Left cardiac atrium (tissue), 4 donors: ENCODE measurements at regions not wholly inside any gene's neighbourhood (a gene's known extent, or its start where the extent isn't known, plus 50 kb on each side); places are given as distances from the start of the nearest gene placed in this dataset.

ENCODE experiments used
- ATAC-seq, 2 donors: fragments of 200-7000 bp; cut with Tn5 transposase; one replicate each; pipeline ENCODE4 v1.9.1; 2020; ENCODE audit warnings: mild to moderate bottlenecking in 2 of 2, moderate library complexity in 2 of 2
- DNase-seq: peaks from one replicate; pipeline ENCODE4 v3.0.0-alpha.2; 2020
- intact Hi-C, 2 donors: fragments of 100-400 bp; cut with DNase I; formaldehyde crosslinking; loops; one replicate each; pipeline versions ENCODE4 v1.14.1 to v1.15.1; 2022 to 2023
- donor health status: DM: no; HTN: yes; CAD: no.
- donor health status: DM: no; HTN: yes; CAD: no; lungs with severe emphysema.
- donor health status: DM: yes; HTN: yes; CAD: no.
- donor health status: Dilated cardiomyopathy.

DNA sequence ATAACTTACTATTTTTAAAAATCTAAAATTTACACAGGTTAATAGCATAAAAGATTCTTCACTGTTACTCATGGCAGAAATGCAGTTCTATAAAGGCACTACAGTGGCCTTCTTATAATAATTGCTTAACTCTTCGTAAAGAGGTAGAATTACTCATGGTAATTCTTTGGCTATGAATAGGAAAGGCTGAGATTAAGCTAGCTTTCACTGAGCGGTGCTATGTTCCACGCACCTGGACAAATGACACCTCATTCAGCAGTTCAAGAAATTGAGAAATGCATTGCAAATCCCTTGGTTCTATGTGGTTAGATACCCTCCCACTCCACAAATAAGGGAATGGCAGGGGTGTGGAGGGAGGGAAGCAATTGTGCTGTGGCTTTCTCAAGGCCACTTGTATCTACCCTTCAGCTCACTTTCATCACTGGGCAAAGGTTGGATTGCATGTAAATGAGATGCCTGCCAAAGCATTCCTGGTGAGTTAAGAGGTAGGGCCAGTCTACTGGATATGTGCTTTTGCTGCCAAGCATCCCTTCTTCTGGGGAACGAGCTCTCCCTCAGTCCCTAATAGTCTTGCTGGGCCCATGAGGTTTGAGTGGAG is 210.9 kb downstream of the TEX36 start:
- intact Hi-C loops = no loop called here
- DNase-seq (no peak), ATAC-seq (no peak)

DNA sequence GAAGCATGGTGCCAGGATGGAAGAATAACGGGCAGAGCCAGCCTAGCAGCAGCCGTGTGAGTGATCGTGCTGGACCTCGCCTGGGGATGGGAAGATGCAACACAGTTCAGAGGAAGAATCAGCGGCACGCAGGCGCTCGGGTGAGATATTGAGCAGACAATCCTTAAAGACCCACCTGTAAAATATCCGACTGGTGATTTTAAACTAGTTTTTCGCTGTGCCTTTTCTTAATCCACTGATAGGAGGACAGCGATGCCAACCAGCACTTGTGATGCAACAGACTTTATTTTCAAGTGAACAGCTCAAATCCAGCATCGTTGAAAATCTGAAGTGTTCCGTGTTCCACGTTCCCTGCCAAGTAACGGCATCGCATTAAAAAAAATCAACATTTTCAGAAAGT is 214.7 kb downstream of the TEX36 start:
- intact Hi-C loops = no loop called here
- DNase-seq (no peak), ATAC-seq (no peak)

DNA sequence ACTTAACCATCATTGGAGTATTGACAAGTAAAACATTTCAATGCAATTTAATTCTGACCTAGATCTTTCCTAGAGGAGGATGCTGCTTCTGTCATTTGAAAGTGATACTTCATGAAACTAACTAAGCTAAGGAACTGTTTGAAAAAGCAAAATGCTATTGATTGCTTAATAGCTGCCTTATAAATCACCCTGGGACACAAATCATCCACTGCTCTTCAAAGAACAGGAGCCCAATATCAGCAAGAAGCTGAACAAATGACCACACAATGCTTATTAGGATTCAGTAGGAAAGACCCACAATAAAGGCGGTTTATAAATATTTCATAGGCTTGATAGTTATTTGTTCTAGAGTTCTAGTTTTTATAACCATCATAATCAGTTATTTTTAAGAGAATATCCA is 216.3 kb downstream of the TEX36 start:
- ATAC-seq (no peak), DNase-seq (no peak)
- intact Hi-C loops = no loop called here

DNA sequence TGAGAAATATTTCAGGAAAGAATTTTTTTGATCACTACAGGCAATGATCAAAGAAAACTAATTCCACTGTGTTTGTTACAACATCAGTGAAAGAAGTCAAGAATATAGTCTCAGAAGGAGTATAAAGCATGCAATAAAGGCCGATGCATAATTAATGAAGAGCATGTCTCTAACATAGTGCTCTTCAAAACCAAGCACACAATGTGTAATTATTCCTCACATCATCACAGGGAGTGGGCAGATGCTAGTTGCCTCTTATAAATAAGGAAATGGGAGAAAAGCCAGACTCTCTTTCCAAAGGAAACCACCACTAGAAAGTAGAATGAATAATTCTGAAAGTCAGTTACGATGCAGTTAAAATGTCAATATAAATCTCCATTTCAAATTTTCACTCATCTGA is 220.1 kb downstream of the TEX36 start:
- DNase-seq (no peak), ATAC-seq (no peak)
- intact Hi-C loops = no loop called here

DNA sequence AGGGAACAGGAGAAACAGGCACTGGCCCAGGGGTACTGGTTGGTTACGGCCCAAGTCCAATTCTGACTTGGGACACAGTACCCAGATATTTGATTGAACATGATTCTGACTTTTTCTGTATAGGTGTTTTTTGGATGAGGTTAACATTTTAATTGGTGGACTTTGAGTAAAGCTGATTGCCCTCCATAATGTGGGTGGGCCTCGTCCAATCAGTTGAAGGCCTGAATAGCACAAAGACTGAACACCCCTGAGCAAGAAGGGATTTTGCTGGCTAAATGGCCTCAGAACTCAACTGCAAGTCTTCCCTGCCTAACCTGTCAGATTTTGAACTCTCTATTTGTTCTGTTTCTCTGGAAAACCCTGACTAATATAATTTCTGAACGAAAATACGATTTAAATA is 222.6 kb downstream of the TEX36 start:
- intact Hi-C loops = no loop called here
- ATAC-seq (no peak), DNase-seq (no peak)

DNA sequence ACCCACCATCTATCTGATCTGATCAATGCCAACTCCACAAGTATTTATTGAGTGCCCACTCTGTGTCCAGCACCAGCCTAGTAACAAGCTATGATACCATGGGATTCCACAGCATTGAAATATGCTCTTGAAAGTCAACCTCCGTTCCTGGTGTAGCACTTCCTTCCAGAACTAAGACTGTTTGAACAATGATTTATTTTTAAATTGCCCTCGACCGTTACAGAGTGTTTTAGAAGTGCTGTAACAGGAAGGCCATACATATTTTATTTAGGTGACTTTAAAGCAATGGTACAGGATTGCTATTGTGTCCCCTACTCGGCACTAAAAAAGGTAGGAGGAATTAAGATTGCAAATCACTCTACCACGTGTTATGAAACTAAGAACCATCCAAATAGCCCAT is 225.6 kb downstream of the TEX36 start:
- DNase-seq (no peak), ATAC-seq (no peak)
- intact Hi-C loops = no loop called here

DNA sequence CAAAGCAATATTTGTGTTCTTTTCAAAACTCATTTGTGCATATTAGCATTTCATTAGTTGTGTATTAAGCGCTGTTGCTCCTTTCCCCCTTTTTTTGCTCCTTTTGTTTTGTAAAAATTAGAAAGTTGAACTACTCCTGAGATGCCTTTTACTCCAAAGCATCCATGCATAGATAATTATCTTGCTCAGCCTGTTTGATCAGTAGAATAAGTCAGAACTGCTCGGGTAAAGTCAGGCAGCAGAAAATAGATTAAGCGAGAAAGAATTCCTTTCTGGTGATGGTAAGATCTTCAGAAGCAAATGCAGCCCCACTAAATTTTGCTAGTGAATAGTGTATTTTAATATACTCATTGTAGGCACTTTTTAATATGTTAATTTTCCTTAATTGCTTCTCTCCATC is 227.1 kb downstream of the TEX36 start:
- intact Hi-C loops = no loop called here
- DNase-seq (no peak), ATAC-seq (no peak)

DNA sequence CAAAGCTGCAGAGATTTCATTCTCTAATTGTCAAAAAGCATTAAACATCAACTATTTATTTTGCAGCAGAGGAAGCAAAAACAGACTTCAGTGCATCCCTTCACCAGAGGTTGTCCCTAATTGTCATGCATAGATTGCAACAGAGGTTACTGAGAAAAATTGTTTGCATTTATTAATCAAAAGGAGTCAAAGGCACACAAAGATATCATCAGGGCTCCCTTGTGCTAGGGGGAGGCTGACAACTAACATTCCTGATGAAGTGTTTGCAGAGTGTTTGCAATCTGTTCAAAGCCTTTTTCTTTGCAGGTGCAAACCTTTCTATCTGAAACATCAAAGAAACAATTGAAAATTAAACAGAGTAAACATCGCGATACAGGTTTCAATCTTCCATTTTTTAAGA is 227.5 kb downstream of the TEX36 start:
- no peak for DNase-seq
- ATAC-seq = no peak
- intact Hi-C loops = no loop called here

DNA sequence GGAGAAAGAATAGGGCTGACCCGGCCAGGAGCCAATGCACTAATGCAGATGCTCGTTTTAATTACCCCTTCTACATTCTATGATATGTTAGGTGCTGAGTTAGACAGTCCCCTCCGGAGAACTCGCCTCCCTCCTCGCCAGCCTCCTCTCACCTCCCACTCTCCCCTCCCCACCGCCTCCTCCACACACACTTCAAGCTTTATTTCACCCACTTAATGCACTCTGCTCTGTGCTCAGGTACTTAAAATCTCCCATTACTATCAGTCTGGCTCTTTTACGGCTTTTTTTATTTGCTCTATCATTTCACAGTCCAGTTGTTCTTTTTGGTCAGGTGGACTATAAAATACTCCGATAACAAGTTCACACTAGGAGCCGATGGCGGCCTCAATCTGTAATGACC is 231.6 kb downstream of the TEX36 start:
- ATAC-seq (no peak), DNase-seq (no peak)
- intact Hi-C loops = no loop called here

DNA sequence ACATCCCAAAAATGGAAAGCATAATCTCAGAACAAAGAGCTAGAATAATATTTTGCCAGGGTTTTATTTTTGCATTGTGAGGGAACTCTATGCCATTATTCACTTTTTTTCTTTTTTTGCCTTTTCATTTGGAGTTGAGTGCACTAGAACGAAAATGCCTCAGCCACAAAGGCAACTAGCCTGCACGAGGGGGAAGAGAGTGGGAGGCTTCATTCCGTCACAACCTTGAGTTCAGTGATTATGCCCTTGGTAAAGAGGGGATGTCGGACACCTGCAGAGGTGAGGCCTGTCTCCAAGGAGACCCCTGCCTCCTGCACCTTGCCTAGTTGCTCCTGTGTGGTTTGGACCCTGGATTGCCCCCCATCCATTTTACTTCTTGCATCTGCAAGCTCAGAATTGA is 232.7 kb downstream of the TEX36 start:
- intact Hi-C loops = no loop called here
- ATAC-seq (no peak), DNase-seq (no peak)

DNA sequence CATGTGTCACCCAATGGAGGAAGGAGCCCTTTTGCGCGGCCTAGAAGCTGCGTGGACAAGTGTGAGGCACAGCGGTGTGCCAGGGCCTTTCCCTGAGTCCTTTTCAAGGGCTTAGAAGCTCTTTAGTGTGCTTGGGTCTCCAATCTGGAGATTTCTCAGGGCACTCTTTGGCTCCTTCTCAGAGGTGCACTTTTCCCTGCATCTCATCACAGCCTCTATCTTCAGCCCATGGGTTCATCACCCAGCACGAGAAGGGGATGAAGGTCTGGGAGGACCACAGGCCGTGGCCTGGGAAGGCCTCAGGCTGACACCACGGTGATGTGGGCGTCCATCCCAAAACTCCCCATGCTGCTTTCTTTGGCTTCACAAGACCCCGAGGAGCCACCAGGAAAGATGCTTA is 233.4 kb downstream of the TEX36 start:
- no peak for DNase-seq
- intact Hi-C loops = no loop called here
- no peak for ATAC-seq

DNA sequence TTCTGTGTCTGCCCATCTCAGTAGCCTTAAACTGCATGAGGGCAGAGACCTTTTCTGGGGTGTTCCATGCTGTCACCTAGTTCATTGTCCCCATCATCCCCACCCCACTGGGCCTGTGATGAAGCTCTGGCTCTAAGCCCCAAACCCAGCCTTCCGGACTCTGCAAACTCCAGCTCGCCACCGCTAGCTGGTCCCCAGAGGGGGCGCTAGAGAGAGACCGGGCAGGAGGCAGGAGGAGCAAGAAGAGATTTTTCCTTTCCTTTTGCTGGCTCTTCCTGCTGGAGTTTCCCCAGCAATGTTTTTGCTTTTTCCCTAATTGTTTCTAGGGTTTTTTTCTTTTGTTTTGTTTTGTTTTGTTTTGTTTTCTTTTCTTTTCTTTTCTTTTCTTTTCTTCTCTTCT is 234.4 kb downstream of the TEX36 start:
- no peak for ATAC-seq
- intact Hi-C loops = no loop called here
- DNase-seq = no peak

DNA sequence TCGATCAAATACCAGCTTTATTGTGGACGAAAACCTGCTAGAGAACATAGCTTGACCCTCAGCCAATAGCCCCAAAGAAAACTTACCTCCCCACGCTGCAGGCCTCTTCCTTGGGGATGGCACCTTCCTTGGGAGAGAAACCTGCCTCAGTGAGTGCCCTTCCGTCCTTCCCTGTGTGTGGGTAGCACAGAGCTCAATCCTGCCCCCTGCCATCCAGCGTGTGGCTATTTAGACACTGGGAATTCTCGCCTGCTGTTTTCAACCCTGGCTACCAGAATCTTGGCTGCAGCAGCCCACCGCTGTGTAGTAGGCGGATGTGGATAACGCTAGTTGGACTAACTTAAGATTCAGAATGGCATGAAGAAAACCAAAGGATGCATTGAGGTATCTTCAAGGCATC is 238.2 kb downstream of the TEX36 start:
- intact Hi-C loops = no loop called here
- ATAC-seq (no peak), DNase-seq (no peak)

DNA sequence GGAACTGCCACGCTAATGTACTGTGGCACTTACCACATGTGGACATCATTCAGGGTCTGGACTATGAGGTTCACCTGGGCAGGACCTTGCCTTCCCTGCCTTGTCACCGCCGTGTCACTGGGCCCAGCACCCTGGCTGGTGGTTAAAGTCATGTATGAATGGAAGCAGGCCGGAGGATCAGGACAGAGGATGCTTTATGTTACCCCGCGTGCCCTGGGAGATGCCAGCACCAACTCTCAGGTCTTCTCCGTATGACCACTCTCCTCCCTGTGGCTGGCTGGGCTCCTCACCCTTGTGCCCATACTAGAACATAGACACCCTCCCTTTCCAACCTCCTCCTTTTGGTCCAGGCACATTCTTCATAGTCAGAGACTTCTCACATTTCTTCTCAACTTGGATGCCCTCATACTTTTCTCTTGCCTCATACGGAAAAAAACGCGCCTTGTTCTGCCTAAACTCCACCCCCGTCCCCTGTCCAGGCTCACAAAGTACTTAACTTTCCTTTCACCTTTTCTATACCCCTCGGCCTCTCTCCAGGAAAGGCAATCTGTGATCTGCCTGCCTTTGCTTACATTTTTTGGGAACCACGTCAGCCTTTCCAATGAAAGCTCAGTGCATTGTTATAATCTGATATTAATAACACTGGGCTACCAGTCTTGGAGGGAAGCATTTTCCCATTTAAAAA is 240.0 kb downstream of the TEX36 start:
- no peak for ATAC-seq
- intact Hi-C loops = no loop called here
- no peak for DNase-seq

DNA sequence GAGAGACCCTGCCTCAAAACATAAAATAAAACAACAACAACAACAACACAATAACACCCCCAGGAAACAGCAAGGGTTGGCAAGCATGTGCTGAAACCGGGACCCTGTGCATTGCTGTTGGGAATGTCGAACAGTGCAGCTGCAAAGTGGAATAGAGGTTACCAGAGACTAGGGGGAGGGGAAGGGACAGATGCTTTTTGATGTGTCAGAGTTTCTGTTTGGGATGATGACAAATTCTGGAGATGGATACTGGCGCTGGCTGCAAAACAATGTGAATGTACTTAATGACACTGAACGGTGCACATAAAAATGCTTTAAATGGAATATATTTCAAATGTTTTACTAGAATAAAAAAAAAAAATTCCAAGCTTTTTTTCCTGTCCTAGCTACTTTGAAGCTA is 241.8 kb downstream of the TEX36 start:
- intact Hi-C loops = no loop called here
- no peak for DNase-seq
- no peak for ATAC-seq

DNA sequence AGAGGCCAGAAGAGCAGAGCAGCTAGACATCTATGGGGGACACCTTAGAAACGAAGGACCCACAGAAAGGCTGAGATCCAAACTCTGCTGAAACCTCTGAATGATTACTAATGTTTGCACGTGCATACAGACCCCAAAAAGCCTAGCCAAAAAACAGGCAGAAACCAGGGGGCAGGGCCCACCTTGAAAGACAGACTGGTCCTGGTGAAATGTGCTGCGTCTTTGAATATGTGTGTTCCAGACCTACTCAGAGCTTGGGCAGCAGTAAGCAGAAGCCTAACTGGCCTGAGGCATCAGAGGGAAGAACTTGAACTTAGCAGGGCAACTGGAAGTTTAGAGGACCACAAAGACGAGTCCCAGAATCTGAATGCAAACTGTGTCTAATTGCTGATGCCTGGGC is 251.8 kb downstream of the TEX36 start:
- intact Hi-C loops = no loop called here
- ATAC-seq = no peak
- no peak for DNase-seq

DNA sequence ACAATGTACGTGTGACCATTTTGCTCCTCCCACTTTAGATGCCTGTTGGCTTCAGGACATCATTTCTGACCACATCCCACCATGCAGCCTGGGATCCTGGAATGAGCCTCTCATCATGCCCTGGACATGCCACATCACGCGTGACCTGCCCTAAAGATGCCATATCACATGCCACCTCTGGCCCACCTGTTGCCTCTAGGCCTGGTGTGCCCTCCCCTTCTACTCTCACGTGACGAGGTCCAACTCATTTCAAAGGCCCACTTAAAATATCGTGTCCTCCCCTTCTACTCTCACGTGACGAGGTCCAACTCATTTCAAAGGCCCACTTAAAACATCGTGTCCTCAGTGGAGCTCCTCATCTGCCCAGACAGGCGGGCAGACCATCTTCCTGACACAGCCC is 254.9 kb downstream of the TEX36 start:
- intact Hi-C loops = no loop called here
- ATAC-seq = no peak
- no peak for DNase-seq

DNA sequence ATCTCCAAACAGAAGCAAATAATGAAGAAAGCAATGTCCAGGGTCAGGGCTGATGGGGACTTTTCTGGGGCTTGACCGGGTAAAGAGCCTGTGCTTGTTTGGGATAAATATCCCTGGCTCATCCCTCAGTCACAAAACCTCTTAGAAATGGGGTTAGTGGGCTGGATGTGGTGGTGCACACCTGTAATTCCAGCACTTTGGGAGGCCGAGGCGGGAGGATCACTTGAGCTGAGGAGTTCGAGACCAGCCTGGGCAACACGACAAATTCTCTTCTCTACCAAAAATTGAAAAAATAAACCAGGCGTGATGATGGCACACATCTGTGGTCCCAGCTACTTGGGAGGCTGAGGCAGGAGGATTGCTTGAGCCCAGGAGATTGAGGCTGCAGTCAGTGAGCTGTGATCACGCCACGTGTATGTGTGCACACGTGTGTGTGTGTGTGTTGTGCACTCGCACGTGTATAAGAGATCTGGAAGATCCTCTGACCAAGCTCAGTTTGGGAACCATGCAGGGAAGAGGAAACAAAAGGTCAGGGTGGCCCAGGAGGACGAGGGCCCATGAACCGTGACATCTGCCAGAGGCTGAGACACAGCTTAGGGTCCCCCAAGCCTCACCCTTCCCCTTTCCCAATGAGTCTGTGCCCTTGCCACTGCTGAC is 258.6 kb downstream of the TEX36 start:
- intact Hi-C loops = no loop called here

DNA sequence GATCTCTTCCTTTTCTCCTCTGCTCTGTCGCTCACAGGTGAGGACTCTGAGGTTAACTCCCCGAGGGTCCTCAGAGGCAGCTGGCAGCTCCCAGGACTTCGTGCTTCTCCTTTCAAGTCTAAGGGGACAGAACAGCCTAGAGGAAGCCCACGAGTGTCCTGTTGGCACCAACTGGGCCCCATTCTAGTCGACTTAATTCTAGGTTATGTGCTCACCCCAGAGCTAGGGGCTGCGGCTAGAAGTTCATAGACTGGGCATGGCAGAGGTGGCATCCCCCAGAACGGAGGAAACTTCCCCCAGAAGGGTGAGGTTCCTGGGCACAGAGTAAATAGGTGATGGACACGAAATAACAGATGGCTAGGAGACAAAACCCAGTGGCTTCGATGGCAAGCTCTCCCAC is 259.4 kb downstream of the TEX36 start:
- ATAC-seq (no peak), DNase-seq (no peak)
- intact Hi-C loops = no loop called here

More for the DNA sequence above, 258.6 kb downstream of the TEX36 start:
- no peak for DNase-seq
- no peak for ATAC-seq

DNA sequence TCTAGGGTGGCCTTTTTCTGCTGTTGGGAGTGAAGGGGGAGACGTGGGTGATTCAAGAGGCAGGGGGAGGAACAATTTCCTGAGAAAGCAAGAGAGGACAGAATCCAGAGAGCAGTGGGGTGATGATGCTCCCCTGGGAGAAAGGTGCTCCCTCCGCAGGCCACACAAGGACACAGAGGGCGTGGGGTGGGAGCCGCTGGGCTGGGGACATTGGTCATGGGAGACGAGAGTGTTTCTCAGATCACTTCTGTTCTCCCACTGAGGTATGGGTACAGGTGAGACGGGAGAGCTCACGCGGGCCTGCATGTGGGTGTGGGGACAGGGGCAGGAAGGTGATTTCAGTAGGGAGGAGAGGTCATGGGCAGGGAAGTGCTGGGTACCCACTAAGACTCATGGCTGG is 259.5 kb upstream of the CTBP2 start:
- ATAC-seq = no peak
- intact Hi-C loops = no loop called here
- no peak for DNase-seq

DNA sequence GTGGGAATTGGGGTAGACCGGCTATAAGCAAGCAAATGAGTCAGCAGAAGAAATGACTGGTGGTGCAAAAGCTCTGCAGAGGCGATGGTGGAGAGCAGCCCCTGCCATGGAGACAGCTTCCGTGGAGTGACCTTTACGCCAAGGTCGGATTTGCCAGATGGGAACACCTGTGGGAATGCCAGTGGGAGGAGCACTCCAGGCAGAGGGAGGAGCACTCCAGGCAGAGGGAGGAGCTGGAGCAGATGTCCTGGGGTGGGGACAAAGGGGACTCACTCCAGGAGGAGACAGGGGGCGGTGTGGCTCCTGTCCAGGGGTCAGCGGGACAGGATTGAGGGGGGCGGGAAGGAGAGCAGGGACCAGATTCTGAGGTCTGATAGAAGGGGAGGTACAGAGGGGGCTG is 258.8 kb upstream of the CTBP2 start:
- no peak for ATAC-seq
- no peak for DNase-seq
- intact Hi-C loops = no loop called here
